ENCODE measurements at regions not wholly inside any gene's neighbourhood (a gene's known extent, or its start where the extent isn't known, plus 50 kb on each side); places are given as distances from the start of the nearest gene placed in this dataset.

- DNase-seq (ENCODE audit: low read depth), result peak; percentile 7
Observed at GRCh38 chr1:187236199-187236598, 407.4 kb downstream of the PLA2G4A start.

DNA sequence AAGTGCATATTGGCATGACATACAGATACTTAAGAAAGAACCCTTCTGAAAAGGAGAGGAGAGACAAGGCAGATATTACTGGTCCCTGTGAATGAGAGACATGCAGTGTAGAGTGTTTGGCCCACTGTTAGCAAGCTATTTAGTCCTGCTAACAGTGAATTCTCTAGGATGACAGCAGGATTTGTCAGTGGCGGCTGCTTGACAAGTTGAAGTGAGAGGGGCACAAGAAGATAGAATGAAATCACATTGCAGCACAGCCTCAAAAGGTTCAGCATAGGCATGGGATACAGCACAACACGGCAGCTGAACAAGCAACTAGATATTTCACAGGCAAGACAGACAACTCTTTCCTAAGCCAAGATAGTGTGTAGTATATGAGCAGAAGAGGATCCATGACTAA lies 407.9 kb downstream of the PLA2G4A start:
- DNase-seq (ENCODE audit: low read depth), result no peak

GRCh38 chr1:187237542-187237941 lies 408.8 kb downstream of the PLA2G4A start:
- DNase-seq (ENCODE audit: low read depth), result peak; percentile 18

DNA sequence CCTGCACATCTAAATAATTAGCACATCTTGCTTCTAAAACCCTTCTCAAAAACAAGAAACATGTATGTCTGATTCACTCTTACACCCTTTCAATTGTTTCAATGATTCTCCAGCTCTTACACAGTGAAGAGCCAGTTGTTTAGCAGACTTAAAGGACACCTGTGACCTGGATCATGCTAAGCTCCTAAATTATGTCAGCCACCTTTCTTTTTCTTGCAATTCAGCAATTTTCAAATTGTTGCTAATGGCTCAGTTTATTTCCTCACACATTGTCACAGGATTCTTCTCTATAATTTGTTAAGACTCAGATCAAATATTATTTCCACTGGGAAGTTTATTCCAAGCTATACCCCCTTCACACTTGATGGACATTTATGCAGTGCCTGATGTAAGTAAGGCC lies 413.2 kb downstream of the PLA2G4A start:
- DNase-seq (ENCODE audit: low read depth), result no peak

GRCh38 chr1:187244623-187245022 lies 415.9 kb downstream of the PLA2G4A start:
- DNase-seq (ENCODE audit: low read depth), result no peak

DNA sequence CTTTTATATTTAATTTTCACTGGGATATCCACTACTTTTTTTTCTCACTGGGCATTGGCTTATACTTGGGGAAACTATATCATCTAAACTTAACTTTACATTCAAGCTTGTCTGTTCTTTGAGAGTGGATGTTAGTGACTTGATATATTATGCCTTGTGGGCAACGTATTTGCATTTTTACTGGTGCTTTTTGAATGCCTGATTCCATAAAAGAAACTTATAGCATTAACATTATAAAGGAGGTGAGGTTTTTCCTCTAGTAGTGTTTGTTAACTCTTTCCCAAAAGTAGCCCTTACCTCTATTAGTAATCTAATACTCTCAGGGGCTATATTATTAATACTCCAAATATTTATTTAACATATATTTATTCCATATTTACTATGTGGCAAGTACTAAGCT lies 416.5 kb downstream of the PLA2G4A start:
- DNase-seq (ENCODE audit: low read depth), result no peak

- no peak for DNase-seq (ENCODE audit: low read depth)
Observed at GRCh38 chr1:187249196-187249595, 420.4 kb downstream of the PLA2G4A start.

DNA sequence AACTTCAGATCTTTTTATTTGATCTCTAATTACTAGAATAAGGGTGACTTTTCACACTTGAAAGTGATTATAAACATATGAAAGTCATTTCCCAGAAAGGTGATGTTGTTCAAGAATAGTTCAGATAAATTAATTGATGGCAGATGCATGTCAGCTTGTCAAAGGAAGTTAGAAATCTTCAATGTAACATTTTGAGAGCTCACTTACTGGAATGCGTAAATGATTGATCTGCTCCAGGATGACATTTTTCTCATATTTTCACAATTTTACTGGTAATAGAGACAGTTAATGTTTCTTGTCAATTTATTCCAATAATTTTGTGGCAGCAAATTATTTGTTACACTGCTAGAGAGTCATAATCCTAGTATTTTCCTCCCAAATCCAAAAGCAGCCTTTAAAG lies 424.2 kb downstream of the PLA2G4A start:
- no peak for DNase-seq (ENCODE audit: low read depth)

- no peak for DNase-seq (ENCODE audit: low read depth)
Observed at GRCh38 chr1:187257476-187257875, 428.7 kb downstream of the PLA2G4A start.

- no peak for DNase-seq (ENCODE audit: low read depth)
Observed at GRCh38 chr1:187261637-187262036, 432.9 kb downstream of the PLA2G4A start.

DNA sequence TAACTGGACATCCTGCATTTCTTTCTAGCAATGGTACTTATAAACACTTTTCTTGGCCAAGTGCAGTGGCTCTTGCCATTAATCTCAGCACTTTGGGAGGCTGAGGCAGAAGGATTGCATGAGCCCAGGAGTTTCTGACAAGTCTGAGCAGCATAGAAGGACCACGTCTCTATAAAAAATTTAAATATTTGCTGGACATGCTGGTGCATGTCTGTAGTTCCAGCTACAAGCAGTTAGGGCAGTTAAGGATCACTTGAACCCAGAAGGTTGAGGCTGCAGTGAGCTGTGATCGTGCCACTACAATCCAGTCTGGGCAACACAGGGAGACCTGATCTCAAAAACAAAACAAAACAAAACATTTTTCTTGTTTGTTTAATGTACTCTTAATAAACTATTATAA lies 434.0 kb downstream of the PLA2G4A start:
- DNase-seq (ENCODE audit: low read depth), result no peak

DNA sequence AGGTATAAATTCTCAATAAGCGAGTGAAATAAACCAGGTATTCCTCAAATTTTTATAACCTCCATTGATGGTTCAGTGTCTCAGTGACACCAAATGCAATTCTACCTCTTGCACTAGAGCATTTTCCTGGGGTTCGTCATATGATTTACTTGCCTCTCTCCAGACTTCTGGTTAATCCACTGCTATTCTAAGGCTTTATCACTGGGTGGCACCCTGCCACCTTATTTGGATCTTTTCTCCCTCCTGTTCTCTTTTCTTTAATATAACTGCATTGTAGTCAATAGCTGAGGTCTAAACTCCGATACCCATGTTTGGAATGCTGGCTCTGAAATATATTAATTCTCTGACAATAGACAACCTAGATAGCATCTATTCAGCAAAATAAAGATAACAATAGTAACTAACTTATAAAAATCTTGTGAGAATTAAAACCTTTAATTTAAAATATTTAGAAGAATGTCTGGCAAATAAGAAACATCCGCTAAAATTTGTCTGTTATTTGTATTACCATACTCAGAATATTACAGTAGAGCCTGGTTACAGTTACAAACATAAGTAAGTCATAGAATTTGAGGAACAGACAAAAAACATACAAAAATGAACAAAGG lies 436.4 kb downstream of the PLA2G4A start:
- peak; percentile 48 for DNase-seq (ENCODE audit: low read depth)

DNA sequence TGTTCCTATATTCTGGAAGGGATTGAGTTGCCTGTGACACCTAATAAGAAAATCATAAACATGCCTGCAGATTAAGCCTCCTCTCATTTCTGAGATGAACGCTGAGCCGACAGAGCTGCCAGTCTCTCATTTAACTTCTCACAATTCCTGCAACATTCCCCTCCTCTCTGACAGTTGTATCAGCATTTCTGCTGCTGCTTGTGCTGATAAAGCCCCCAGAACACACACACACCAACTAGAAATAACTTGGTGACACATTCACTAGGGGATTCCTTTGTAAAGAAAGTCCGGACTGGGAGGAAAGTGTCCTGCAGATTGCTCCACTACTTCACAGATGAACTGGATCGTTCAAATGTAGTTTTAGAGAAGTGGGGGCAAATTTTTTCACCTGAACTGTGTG lies 437.3 kb downstream of the PLA2G4A start:
- no peak for DNase-seq (ENCODE audit: low read depth)

- no peak for DNase-seq (ENCODE audit: low read depth)
Observed at GRCh38 chr1:187267827-187268226, 439.1 kb downstream of the PLA2G4A start.

DNA sequence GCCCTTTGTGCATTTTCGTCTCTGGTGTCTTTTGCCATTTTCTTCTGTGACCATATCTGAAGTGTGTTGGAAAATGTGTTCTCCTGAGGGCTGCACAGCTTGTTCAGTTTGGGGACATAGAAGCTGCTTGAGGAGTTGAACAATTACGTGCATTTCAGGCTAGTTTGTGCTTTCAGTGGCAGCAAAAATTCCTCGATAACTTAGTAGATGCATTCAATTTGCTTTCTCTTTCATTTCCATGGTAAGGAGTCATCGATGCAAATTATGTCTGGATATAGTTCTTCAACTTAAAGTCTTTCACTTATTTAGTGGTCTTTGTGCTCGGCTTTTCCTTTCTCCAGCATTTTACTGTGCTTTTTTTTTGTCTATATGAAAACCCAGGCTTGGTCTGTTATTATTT lies 441.5 kb downstream of the PLA2G4A start:
- no peak for DNase-seq (ENCODE audit: low read depth)

DNA sequence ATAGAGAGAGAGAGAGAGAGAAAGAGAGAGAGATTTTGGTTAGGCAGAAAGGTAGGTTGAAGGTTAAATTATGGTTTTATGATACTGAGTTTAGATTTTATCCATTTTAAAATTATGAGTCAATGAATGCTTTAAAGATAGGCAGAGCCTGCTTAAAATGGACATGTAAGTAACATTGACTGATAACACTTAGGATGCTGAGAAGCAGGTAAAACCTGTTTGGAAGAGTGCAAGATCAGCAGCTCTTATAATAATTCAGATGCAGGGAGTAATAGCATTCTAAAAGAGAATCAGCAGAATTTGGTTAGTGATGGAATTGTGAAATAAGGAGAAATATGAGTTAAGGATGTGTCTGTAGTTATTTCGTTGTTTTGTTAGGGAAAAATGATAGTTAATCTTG lies 446.6 kb downstream of the PLA2G4A start:
- no peak for DNase-seq (ENCODE audit: low read depth)

DNA sequence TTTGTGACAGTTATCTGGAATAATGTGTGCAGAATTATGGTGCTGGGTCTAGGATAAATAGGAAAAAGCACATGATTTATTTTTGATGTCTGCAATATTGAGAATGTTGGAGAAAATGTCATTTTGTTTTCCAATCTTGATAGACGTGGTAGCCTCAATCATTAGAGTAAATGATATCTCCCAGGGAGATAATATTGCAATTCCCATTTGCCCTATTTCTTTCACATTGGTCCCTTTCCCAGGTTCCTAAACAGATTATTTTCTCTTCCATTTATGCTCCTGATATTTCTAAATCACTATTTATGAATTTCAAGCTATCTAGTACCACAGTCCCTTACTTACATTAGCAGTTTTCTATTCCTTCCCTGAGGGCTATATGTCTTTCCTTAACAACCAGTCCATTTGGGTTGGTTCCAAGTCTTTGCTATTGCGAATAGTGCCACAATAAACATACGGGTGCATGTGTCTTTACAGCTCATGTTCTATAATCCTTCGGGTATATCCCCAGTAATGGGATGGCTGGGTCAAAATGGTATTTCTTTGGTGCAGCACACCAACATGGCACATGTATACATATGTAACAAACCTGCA lies 447.3 kb downstream of the PLA2G4A start:
- no peak for DNase-seq (ENCODE audit: low read depth)

DNA sequence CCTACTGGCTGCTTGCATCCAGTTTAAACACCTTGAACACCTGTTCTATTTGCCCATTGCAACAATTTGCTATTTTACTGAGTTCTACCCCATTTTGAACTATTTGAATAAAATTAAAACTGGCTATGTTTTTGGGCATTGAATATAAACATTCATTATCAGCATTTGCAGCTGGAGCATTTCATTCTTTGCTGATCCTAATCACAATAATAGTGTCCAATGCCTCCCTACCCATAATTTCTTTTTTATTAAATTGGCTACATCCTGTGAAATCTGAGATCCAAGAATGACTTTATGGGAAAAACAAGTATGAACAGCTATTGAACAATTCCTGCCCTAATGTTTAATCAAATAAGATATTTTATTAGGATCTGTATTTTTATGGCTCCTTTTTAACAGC lies 447.9 kb downstream of the PLA2G4A start:
- DNase-seq (ENCODE audit: low read depth), result no peak

DNA sequence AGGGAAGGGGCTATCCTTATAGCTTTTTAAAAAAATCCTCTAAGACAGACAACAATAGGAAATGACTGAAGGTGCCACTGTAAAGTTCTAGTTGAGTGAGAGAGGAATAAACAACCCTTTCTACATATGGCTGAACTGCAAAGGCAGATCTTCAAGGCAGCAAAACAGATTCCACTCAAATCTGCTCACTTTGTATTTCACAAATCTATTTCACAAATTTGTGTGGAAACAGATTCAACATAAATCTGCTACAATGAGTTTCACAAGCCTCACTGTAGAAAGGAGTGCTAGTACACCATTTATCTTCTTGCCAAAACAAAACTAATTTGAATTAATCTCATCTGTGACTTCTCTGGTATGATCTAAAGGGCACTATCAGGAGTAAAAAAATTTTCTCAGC lies 451.3 kb downstream of the PLA2G4A start:
- no peak for DNase-seq (ENCODE audit: low read depth)

DNA sequence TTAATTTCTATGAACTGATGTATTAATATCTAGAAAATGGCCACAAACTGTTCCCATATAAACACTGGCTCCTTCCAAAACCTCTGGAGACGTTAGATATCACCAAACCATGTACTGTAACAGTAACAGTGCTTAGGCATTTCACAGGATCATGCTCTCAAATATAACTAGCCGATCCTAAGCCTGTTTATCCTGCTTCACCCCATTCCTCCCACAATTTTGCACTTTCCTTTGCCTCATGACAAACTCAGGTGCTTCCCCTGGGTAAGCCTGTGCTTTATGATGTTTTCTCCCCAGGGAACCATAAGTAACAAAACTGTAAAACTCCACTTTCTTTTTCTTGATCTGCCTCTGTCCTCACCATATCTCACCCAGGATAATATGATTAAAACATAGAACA lies 452.3 kb downstream of the PLA2G4A start:
- no peak for DNase-seq (ENCODE audit: low read depth)

- DNase-seq (ENCODE audit: low read depth), result no peak
Observed at GRCh38 chr1:187283984-187284383, 455.2 kb downstream of the PLA2G4A start.

DNA sequence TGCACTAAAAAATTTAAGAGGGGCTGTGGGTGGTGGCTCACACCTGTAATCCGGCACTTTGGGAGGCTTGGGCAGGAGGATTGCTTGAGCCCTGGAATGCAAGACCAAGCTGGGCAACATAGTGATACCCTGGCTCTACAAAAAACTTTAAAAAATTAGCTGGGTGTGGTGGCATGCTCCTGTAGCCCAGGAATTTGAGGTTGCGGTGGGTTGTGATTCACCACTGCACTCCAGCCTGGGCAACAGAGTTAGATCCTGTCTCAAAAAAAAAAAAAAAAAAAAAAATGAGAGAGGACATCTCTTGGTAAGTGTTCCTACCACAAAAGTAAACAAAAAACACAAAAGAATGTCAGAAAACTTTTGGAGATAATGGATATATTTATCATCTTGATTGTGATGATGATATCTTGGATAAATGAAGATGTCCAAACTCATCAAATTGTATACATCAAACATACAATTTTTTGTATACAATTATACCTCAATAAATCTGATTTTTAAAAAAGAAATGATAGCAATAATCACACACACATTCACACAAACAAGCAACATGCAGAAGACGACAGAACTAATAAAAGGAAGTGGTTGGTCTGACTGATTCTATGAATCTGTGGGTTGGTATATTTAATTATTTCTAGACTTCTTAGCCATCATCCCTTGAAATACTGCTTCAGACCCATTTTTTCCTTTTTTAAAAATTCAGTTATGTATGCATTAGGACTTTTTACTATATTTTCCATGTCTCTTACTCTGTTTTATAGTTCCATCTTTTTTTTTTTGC lies 465.9 kb downstream of the PLA2G4A start:
- no peak for DNase-seq (ENCODE audit: low read depth)

GRCh38 chr1:187300081-187300480 lies 471.3 kb downstream of the PLA2G4A start:
- no peak for DNase-seq (ENCODE audit: low read depth)
